ENCODE measurements at regions not wholly inside any gene's neighbourhood (a gene's known extent, or its start where the extent isn't known, plus 50 kb on each side); places are given as distances from the start of the nearest gene placed in this dataset.

- H3K27me3 Mint-ChIP-seq (ENCODE audit: low read depth in 3 of 3), result peaks cover 0 to 13% (median 3%) of the 10 kb centered on the region in 3 donors
- H3K36me3 Mint-ChIP-seq, result no peaks in the 10 kb centered on the region
- Histone ChIP-seq H3K27me3 (ENCODE audit: control insufficient read depth in 2 of 2, insufficient read depth in 2 of 2, low read length in 2 of 2) (peaks cover 0 to 2% of the 10 kb centered on the region in 2 donors), H4K20me1 (ENCODE audit: insufficient read depth, low read length) (no peaks in the 10 kb centered on the region), H3K79me2 (ENCODE audit: insufficient read depth, low read length) (no peaks in the 10 kb centered on the region), H3K9ac (ENCODE audit: insufficient read depth, low read length, poor library complexity, severe bottlenecking) (no peak overlapping the region), H3K4me2 (replicated peaks; ENCODE audit: extremely low read depth, low read length, poor library complexity, severe bottlenecking) (no peak overlapping the region), H3K4me3 (replicated peaks in 1 of 3; ENCODE audit: low read depth in 2 of 3, low read length in 3 of 3) (no peak overlapping the region), H3K36me3 (replicated peaks in 1 of 2; ENCODE audit: control insufficient read depth in 1 of 2, insufficient read depth in 2 of 2, low read length in 2 of 2) (no peaks in the 10 kb centered on the region), H3K9me3 (replicated peaks in 1 of 2; ENCODE audit: control insufficient read depth in 1 of 2, insufficient read depth in 1 of 2, low read length in 2 of 2) (no peaks in the 10 kb centered on the region), H2AFZ (ENCODE audit: insufficient read depth, low read depth, low read length, poor library complexity, severe bottlenecking) (no peak overlapping the region), H3K27ac (ENCODE audit: low read depth in 1 of 2, low read length in 2 of 2) (no peak overlapping the region), H3K4me1 (ENCODE audit: control insufficient read depth in 1 of 2, insufficient read depth in 2 of 2, low read length in 2 of 2) (peaks cover 47 to 48% of the 10 kb centered on the region in 2 donors)
- TF ChIP-seq CTCF (IDR thresholded peaks at IDR 0.05), result no peak
- intact Hi-C loops (cut with micrococcal nuclease), result no loop called here
- no peaks in the 10 kb centered on the region for H3K9me3 Mint-ChIP-seq
- 94% methylated on average over 2 of the region's 3 CpGs for WGBS (ENCODE audit: insufficient coverage)
- H3K27ac Mint-ChIP-seq, result no peak overlapping the region
- no peak for DNase-seq
- H3K4me1 Mint-ChIP-seq, result peaks cover 46% of the 10 kb centered on the region
- H3K4me3 Mint-ChIP-seq, result peak overlapping the region in 1 of 2 donors; percentile 39
Measured at GRCh38 chr11:112625814-112626213, 335.4 kb upstream of the NCAM1 start.

GRCh38 chr11:112626731-112627130 lies 334.5 kb upstream of the NCAM1 start:
- Histone ChIP-seq H3K4me1 (ENCODE audit: control insufficient read depth in 1 of 2, insufficient read depth in 2 of 2, low read length in 2 of 2) (peaks cover 47 to 48% of the 10 kb centered on the region in 2 donors), H3K27me3 (ENCODE audit: control insufficient read depth in 2 of 2, insufficient read depth in 2 of 2, low read length in 2 of 2) (peaks cover 0 to 2% of the 10 kb centered on the region in 2 donors), H3K79me2 (ENCODE audit: insufficient read depth, low read length) (no peaks in the 10 kb centered on the region), H4K20me1 (ENCODE audit: insufficient read depth, low read length) (no peaks in the 10 kb centered on the region), H3K27ac (ENCODE audit: low read depth in 1 of 2, low read length in 2 of 2) (no peak overlapping the region), H3K9ac (ENCODE audit: insufficient read depth, low read length, poor library complexity, severe bottlenecking) (no peak overlapping the region), H3K4me3 (replicated peaks in 1 of 3; ENCODE audit: low read depth in 2 of 3, low read length in 3 of 3) (no peak overlapping the region), H2AFZ (ENCODE audit: insufficient read depth, low read depth, low read length, poor library complexity, severe bottlenecking) (no peak overlapping the region), H3K36me3 (replicated peaks in 1 of 2; ENCODE audit: control insufficient read depth in 1 of 2, insufficient read depth in 2 of 2, low read length in 2 of 2) (no peaks in the 10 kb centered on the region), H3K9me3 (replicated peaks in 1 of 2; ENCODE audit: control insufficient read depth in 1 of 2, insufficient read depth in 1 of 2, low read length in 2 of 2) (no peaks in the 10 kb centered on the region), H3K4me2 (replicated peaks; ENCODE audit: extremely low read depth, low read length, poor library complexity, severe bottlenecking) (no peak overlapping the region)
- no peak overlapping the region for H3K4me3 Mint-ChIP-seq
- TF ChIP-seq CTCF (IDR thresholded peaks at IDR 0.05), result no peak
- H3K27ac Mint-ChIP-seq, result no peak overlapping the region
- DNase-seq, result no peak
- peaks cover 0 to 13% (median 3%) of the 10 kb centered on the region in 3 donors for H3K27me3 Mint-ChIP-seq (ENCODE audit: low read depth in 3 of 3)
- intact Hi-C loops (cut with micrococcal nuclease), result no loop called here
- H3K4me1 Mint-ChIP-seq, result peaks cover 46% of the 10 kb centered on the region
- no peaks in the 10 kb centered on the region for H3K36me3 Mint-ChIP-seq
- WGBS (ENCODE audit: insufficient coverage), result no CpG with 5 or more reads among the region's 1 CpG
- H3K9me3 Mint-ChIP-seq, result no peaks in the 10 kb centered on the region
